ENCODE measurements at regions not wholly inside any gene's neighbourhood (a gene's known extent, or its start where the extent isn't known, plus 50 kb on each side); places are given as distances from the start of the nearest gene placed in this dataset.

DNA sequence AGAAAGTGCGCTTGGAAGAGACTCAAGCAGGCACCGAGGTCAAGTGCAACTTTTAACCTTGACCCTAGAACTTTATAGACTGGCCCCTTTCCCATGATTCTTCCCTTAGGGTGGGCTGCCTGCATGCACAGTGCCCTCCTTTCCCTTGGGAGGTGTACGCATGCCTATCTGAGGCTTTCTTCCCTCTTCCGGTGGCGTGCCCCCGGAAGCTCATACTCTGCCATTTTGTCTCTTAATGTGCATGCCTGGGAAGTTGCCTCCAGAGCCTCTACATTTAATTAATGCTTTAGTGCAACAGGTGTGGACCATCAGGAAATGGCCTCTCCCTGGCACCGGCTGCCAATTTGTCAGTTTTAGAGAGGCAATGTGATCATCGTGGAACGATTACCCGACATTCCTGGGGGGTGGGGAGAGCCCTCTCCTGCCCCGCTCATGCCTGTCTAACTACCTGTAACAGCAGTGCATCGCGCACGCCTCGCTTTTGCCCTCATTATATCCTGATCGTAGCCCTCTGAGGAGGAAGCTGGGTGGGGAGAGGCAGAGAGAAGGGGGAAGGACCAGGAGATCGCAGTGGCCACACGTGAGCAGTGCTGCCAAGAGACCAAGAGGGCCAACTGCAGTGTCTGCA lies 194.8 kb downstream of the TFCP2L1 start:
- Histone ChIP-seq H3K27me3 (replicated peaks; ENCODE audit: control insufficient read depth, insufficient read depth, low read length) (no peaks in the 10 kb centered on the region), H3K36me3 (ENCODE audit: control insufficient read depth, insufficient read depth, low read length) (no peaks in the 10 kb centered on the region), H3K9me3 (peaks cover 25% of the 10 kb centered on the region), H3K4me1 (peaks cover 5% of the 10 kb centered on the region; the same call in 1 of the 2 replicates), H3K4me3 (ENCODE audit: low read depth, low read length) (no peak overlapping the region)
- Mint-ChIP-seq H3K36me3 (ENCODE audit: insufficient read depth, unreplicated experiment) (no peaks in the 10 kb centered on the region), H3K4me1 (ENCODE audit: low read depth, unreplicated experiment) (peaks cover 7% of the 10 kb centered on the region), H3K4me3 (ENCODE audit: unreplicated experiment) (no peak overlapping the region), H3K9me3 (ENCODE audit: unreplicated experiment) (peaks cover 24% of the 10 kb centered on the region), H3K27me3 (ENCODE audit: insufficient read depth, unreplicated experiment) (no peaks in the 10 kb centered on the region), H3K27ac (ENCODE audit: unreplicated experiment) (no peak overlapping the region)
- no TSS peak for BruUV-seq (replicated peaks)
- ChIA-PET POLR2A (no interaction called here), CTCF (interaction anchor here (0.7 kb wide), 1 partner anchor 59 kb away, joined by 13 read pairs; no protein-coding TSS in a partner anchor)
- TF ChIP-seq, protein P1, sequence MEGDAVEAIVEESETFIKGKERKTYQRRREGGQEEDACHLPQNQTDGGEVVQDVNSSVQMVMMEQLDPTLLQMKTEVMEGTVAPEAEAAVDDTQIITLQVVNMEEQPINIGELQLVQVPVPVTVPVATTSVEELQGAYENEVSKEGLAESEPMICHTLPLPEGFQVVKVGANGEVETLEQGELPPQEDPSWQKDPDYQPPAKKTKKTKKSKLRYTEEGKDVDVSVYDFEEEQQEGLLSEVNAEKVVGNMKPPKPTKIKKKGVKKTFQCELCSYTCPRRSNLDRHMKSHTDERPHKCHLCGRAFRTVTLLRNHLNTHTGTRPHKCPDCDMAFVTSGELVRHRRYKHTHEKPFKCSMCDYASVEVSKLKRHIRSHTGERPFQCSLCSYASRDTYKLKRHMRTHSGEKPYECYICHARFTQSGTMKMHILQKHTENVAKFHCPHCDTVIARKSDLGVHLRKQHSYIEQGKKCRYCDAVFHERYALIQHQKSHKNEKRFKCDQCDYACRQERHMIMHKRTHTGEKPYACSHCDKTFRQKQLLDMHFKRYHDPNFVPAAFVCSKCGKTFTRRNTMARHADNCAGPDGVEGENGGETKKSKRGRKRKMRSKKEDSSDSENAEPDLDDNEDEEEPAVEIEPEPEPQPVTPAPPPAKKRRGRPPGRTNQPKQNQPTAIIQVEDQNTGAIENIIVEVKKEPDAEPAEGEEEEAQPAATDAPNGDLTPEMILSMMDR (IDR thresholded peaks at IDR 0.05; ENCODE audit: insufficient read depth in 1 of 2, low read depth in 1 of 2, low read length in 1 of 2, severe bottlenecking in 1 of 2, unreplicated experiment in 1 of 2), result no peak
- DNase-seq, result no peak
- intact Hi-C loops (cut with micrococcal nuclease; ENCODE audit: unreplicated experiment), result no loop called here

DNA sequence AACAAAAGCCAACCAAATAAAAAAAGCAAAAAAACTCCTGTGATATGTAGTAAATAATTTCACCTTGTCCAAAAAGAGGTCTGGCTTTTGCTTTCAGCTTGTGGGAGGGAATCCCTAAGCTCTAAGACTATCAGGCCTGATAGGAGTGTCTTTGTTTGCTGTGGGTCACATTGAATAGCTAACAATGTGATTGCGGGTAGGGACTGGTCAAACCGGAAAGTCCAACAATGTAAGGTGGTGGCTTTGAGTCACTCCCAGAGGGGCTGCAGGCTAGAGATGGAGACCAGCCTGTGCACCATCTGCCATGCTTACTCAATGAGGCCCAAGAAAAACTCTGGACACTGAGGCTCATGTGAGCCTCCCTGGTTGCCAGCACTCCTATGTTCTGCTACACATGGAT lies 192.9 kb downstream of the TFCP2L1 start:
- H3K27me3 Mint-ChIP-seq (ENCODE audit: insufficient read depth, unreplicated experiment), result no peaks in the 10 kb centered on the region
- no peaks in the 10 kb centered on the region for H3K36me3 Mint-ChIP-seq (ENCODE audit: insufficient read depth, unreplicated experiment)
- peaks cover 7% of the 10 kb centered on the region for H3K4me1 Mint-ChIP-seq (ENCODE audit: low read depth, unreplicated experiment)
- POLR2A ChIA-PET, result interaction anchor here (0.6 to 1.6 kb wide), 3 partner anchors 17 to 43 kb away, joined by 3 to 12 read pairs (median 4); no protein-coding TSS in a partner anchor
- no peak overlapping the region for H3K27ac Mint-ChIP-seq (ENCODE audit: unreplicated experiment)
- CTCF ChIA-PET, result interaction anchor here (0.6 to 1.8 kb wide), 5 partner anchors 12 to 356 kb away, joined by 3 to 9 read pairs (median 6); no protein-coding TSS in a partner anchor
- Histone ChIP-seq H3K36me3 (ENCODE audit: control insufficient read depth, insufficient read depth, low read length) (no peaks in the 10 kb centered on the region), H3K9me3 (peaks cover 25% of the 10 kb centered on the region), H3K4me3 (ENCODE audit: low read depth, low read length) (no peak overlapping the region), H3K27me3 (replicated peaks; ENCODE audit: control insufficient read depth, insufficient read depth, low read length) (no peaks in the 10 kb centered on the region), H3K4me1 (peaks cover 5% of the 10 kb centered on the region; the same call in 1 of the 2 replicates)
- intact Hi-C loops (cut with micrococcal nuclease; ENCODE audit: unreplicated experiment), result no loop called here
- peak; percentile 71 to 76 for DNase-seq
- TF ChIP-seq, protein P1 (IDR thresholded peaks at IDR 0.05; ENCODE audit: insufficient read depth in 1 of 2, low read depth in 1 of 2, low read length in 1 of 2, severe bottlenecking in 1 of 2, unreplicated experiment in 1 of 2), result no peak
- BruUV-seq (replicated peaks), result no TSS peak
- H3K4me3 Mint-ChIP-seq (ENCODE audit: unreplicated experiment), result no peak overlapping the region
- peaks cover 24% of the 10 kb centered on the region for H3K9me3 Mint-ChIP-seq (ENCODE audit: unreplicated experiment)

DNA sequence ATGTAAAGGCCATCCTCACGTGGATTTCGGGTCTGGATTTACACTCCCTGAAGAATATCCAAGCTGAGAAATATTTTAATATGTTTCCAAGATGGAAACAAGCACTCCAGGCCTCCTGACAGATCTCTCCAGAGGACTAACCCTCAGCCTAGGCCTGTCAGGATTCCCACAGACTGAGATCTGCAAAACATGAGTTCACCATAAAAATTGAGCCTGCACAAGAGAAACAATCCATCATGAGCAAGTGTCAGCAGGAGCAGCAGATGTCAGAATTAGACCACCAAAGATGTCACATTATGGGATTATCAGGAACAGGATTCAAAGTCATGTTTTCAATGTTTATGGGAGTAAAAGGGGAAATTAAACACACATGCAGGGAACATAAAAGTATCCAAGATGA lies 191.3 kb downstream of the TFCP2L1 start:
- Mint-ChIP-seq H3K27ac (ENCODE audit: unreplicated experiment) (no peak overlapping the region), H3K36me3 (ENCODE audit: insufficient read depth, unreplicated experiment) (no peaks in the 10 kb centered on the region), H3K4me1 (ENCODE audit: low read depth, unreplicated experiment) (peaks cover 7% of the 10 kb centered on the region), H3K9me3 (ENCODE audit: unreplicated experiment) (peaks cover 24% of the 10 kb centered on the region), H3K4me3 (ENCODE audit: unreplicated experiment) (no peak overlapping the region), H3K27me3 (ENCODE audit: insufficient read depth, unreplicated experiment) (no peaks in the 10 kb centered on the region)
- no peak for DNase-seq
- ChIA-PET POLR2A (no interaction called here), CTCF (no interaction called here)
- H3K27me3 ChIP-seq (replicated peaks; ENCODE audit: control insufficient read depth, insufficient read depth, low read length), result no peaks in the 10 kb centered on the region
- peaks cover 5% of the 10 kb centered on the region; the same call in 1 of the 2 replicates for H3K4me1 ChIP-seq
- no TSS peak for BruUV-seq (replicated peaks)
- intact Hi-C loops (cut with micrococcal nuclease; ENCODE audit: unreplicated experiment), result loop anchor here (2.0 kb wide), 1 partner anchor 263 kb away; no protein-coding TSS in a partner anchor
- no peak overlapping the region for H3K4me3 ChIP-seq (ENCODE audit: low read depth, low read length)
- H3K36me3 ChIP-seq (ENCODE audit: control insufficient read depth, insufficient read depth, low read length), result no peaks in the 10 kb centered on the region
- peaks cover 25% of the 10 kb centered on the region for H3K9me3 ChIP-seq
- TF ChIP-seq, protein P1 (IDR thresholded peaks at IDR 0.05; ENCODE audit: insufficient read depth in 1 of 2, low read depth in 1 of 2, low read length in 1 of 2, severe bottlenecking in 1 of 2, unreplicated experiment in 1 of 2), result no peak

Data from Caco-2 (cell line).